ENCODE measurements at regions not wholly inside any gene's neighbourhood (a gene's known extent, or its start where the extent isn't known, plus 50 kb on each side); places are given as distances from the start of the nearest gene placed in this dataset.

- DNase-seq, result no peak
- Mint-ChIP-seq H3K4me1 (peaks cover 12% of the 10 kb centered on the region), H3K9me3 (no peaks in the 10 kb centered on the region), H3K27me3 (ENCODE audit: insufficient read depth) (no peaks in the 10 kb centered on the region), H3K4me3 (no peak overlapping the region), H3K36me3 (ENCODE audit: low read depth) (no peaks in the 10 kb centered on the region), H3K27ac (no peak overlapping the region)
- H3K4me1 ChIP-seq (ENCODE audit: control insufficient read depth, insufficient read depth, low read length), result no peaks in the 10 kb centered on the region
- no peak overlapping the region for H3K9ac ChIP-seq (ENCODE audit: extremely low read depth, low read length, poor library complexity, severe bottlenecking)
- WGBS, 2 experiments (ENCODE audit: insufficient coverage in 1 of 2, insufficient read length in 1 of 2), result 83 to 100% methylated on average over 2 of the region's 3 CpGs
- TF ChIP-seq CTCF (conservative IDR thresholded peaks at IDR 0.05), result no peak
- no peaks in the 10 kb centered on the region for H3K36me3 ChIP-seq (ENCODE audit: control insufficient read depth, insufficient read depth, low read length)
- no peak overlapping the region for H3K4me3 ChIP-seq (ENCODE audit: low read length)
- no peaks in the 10 kb centered on the region for H3K9me3 ChIP-seq (ENCODE audit: control insufficient read depth, low read length)
- no peaks in the 10 kb centered on the region for H3K27me3 ChIP-seq (ENCODE audit: control insufficient read depth, insufficient read depth, low read length, poor library complexity, severe bottlenecking)
- H3K27ac ChIP-seq (ENCODE audit: low read depth, low read length), result no peak overlapping the region
These were observed 377.8 kb upstream of the POU3F3 start for GRCh38 chr2:104476075-104476474.

- Mint-ChIP-seq H3K27me3 (ENCODE audit: insufficient read depth) (no peaks in the 10 kb centered on the region), H3K27ac (no peak overlapping the region), H3K4me1 (peaks cover 10% of the 10 kb centered on the region), H3K36me3 (ENCODE audit: low read depth) (no peaks in the 10 kb centered on the region), H3K4me3 (no peak overlapping the region), H3K9me3 (no peaks in the 10 kb centered on the region)
- H3K27me3 ChIP-seq (ENCODE audit: control insufficient read depth, insufficient read depth, low read length, poor library complexity, severe bottlenecking), result no peaks in the 10 kb centered on the region
- no peak for DNase-seq
- no peak overlapping the region for H3K4me3 ChIP-seq (ENCODE audit: low read length)
- no peak overlapping the region for H3K9ac ChIP-seq (ENCODE audit: extremely low read depth, low read length, poor library complexity, severe bottlenecking)
- H3K9me3 ChIP-seq (ENCODE audit: control insufficient read depth, low read length), result no peaks in the 10 kb centered on the region
- H3K27ac ChIP-seq (ENCODE audit: low read depth, low read length), result no peak overlapping the region
- no peaks in the 10 kb centered on the region for H3K36me3 ChIP-seq (ENCODE audit: control insufficient read depth, insufficient read depth, low read length)
- 91 to 100% methylated on average over 1 to 4 of the region's 4 CpGs for WGBS, 2 experiments (ENCODE audit: insufficient coverage in 1 of 2, insufficient read length in 1 of 2)
- H3K4me1 ChIP-seq (ENCODE audit: control insufficient read depth, insufficient read depth, low read length), result no peaks in the 10 kb centered on the region
- TF ChIP-seq CTCF (conservative IDR thresholded peaks at IDR 0.05), result no peak
These were observed 377.3 kb upstream of the POU3F3 start for GRCh38 chr2:104476563-104476988.

- no peaks in the 10 kb centered on the region for H3K4me1 ChIP-seq (ENCODE audit: control insufficient read depth, insufficient read depth, low read length)
- no peaks in the 10 kb centered on the region for H3K27me3 Mint-ChIP-seq (ENCODE audit: insufficient read depth)
- no peaks in the 10 kb centered on the region for H3K9me3 Mint-ChIP-seq
- no peaks in the 10 kb centered on the region for H3K36me3 Mint-ChIP-seq (ENCODE audit: low read depth)
- no peaks in the 10 kb centered on the region for H3K4me1 Mint-ChIP-seq
- no peak for DNase-seq
- WGBS, 2 experiments (ENCODE audit: insufficient coverage in 1 of 2, insufficient read length in 1 of 2), result 92 to 94% methylated on average over 6 of the region's 6 CpGs
- no peak overlapping the region for H3K4me3 ChIP-seq (ENCODE audit: low read length)
- no peak overlapping the region for H3K27ac Mint-ChIP-seq
- H3K4me3 Mint-ChIP-seq, result no peak overlapping the region
- no peak overlapping the region for H3K9ac ChIP-seq (ENCODE audit: extremely low read depth, low read length, poor library complexity, severe bottlenecking)
- no peak overlapping the region for H3K27ac ChIP-seq (ENCODE audit: low read depth, low read length)
- H3K36me3 ChIP-seq (ENCODE audit: control insufficient read depth, insufficient read depth, low read length), result no peaks in the 10 kb centered on the region
- H3K9me3 ChIP-seq (ENCODE audit: control insufficient read depth, low read length), result no peaks in the 10 kb centered on the region
- TF ChIP-seq CTCF (conservative IDR thresholded peaks at IDR 0.05), result no peak
- H3K27me3 ChIP-seq (ENCODE audit: control insufficient read depth, insufficient read depth, low read length, poor library complexity, severe bottlenecking), result no peaks in the 10 kb centered on the region
These were observed 372.6 kb upstream of the POU3F3 start for GRCh38 chr2:104481341-104481740.
